Heart left ventricle (tissue), 16 donors: ENCODE measurements at regions not wholly inside any gene's neighbourhood (a gene's known extent, or its start where the extent isn't known, plus 50 kb on each side); places are given as distances from the start of the nearest gene placed in this dataset.

Experiments used
- ATAC-seq, 4 donors: fragments of 200-7000 bp; cut with Tn5 transposase; one replicate each; pipeline ENCODE4 v1.9.1; 2020 to 2022; ENCODE audit warnings: moderate library complexity in 4 of 4, mild to moderate bottlenecking in 3 of 4, moderate number of reproducible peaks in 1 of 4
- DNase-seq, 5 donors: peaks; one replicate each; pipeline ENCODE4 v3.0.0-alpha.2; 2020
- H3K27ac ChIP-seq, 12 donors: fragments of 200-600 bp; sonication (generic) in 4 of 12; one replicate each; pipeline versions ENCODE4 v1.5.0 to v1.8.0; 2016 to 2022; ENCODE audit warnings: mild to moderate bottlenecking in 2 of 12
- H3K27me3 ChIP-seq, 9 donors: fragments of 200-600 bp; sonication (generic) in 2 of 9; one replicate each; pipeline versions ENCODE4 v1.5.1 to v1.8.0; 2016 to 2022; ENCODE audit warnings: mild to moderate bottlenecking in 3 of 9
- H3K36me3 ChIP-seq, 9 donors: fragments of 200-600 bp; sonication (generic) in 2 of 9; one replicate each; pipeline versions ENCODE4 v1.5.0 to v1.8.0; 2018 to 2022; ENCODE audit warnings: mild to moderate bottlenecking in 2 of 9
- H3K4me1 ChIP-seq, 12 donors: fragments of 200-600 bp; sonication (generic) in 4 of 12; one replicate each; pipeline versions ENCODE4 v1.5.0 to v1.8.0; 2016 to 2022; ENCODE audit warnings: mild to moderate bottlenecking in 3 of 12
- H3K4me3 ChIP-seq, 12 donors: fragments of 200-600 bp; sonication (generic) in 4 of 12; one replicate each; pipeline versions ENCODE4 v1.5.0 to v1.8.0; 2017 to 2022; ENCODE audit warnings: mild to moderate bottlenecking in 9 of 12, moderate library complexity in 4 of 12
- H3K9me3 ChIP-seq, 12 donors: fragments of 200-600 bp; sonication (generic) in 4 of 12; one replicate each; pipeline versions ENCODE4 v1.5.0 to v1.8.0; 2016 to 2022; ENCODE audit warnings: mild to moderate bottlenecking in 1 of 12
- POLR2A ChIP-seq, 2 donors: fragments of 450-650 bp; IDR thresholded peaks; one replicate each; pipeline ENCODE4 v1.6.1; 2017; ENCODE audit warnings: antibody characterized with exemption in 2 of 2, mild to moderate bottlenecking in 2 of 2, moderate library complexity in 2 of 2
- WGBS, 4 donors: extraction: QIAGEN DNeasy Blood & Tissue Kit in 2 of 4; methylation state at CpG; one replicate each; pipeline versions ENCODE4 v1.1.5 to v1.1.7; 2013 to 2018; 5-methylcytosine and 5-hydroxymethylcytosine counted together
- intact Hi-C, 10 donors: fragments of 100-400 bp; cut with DNase I; formaldehyde crosslinking; loops; one replicate each; pipeline versions ENCODE4 v1.11.1 to v1.14.2; 2022
- TF ChIP-seq, protein P1 (sequence below), 12 donors: fragments of 200-600 bp; sonication (generic) in 4 of 12; IDR thresholded peaks; one replicate each; pipeline versions ENCODE4 v1.5.0 to v1.8.0; 2018 to 2022; ENCODE audit warnings: antibody characterized with exemption in 12 of 12, mild to moderate bottlenecking in 5 of 12
- donor health status: ischemic (EF 13 %, LVEDD 7.1; RV severe dilation, severe dysfunction).
- donor health status: healthy with polysubstance abuse.
- donor health status: DM: no; HTN: yes; CAD: no.
- donor health status: DM: no; HTN: no; CAD: no.
- donor health status: ischemic (EF 25% LVEDD 6.9; RV normal size, moderate dysfunction).
- donor health status: ischemic (EF 25% LVEDD 5.7; RV mildly dilated, moderate dysfunction).
- donor health status: healthy.
- donor health status: DM: yes; HTN: yes; CAD: no.
- donor health status: ischemic (EF 35%, LVEDD 5.7; RV mildly dilated, moderate dysfunction).
- donor health status: nonischemic (EF 11% LVEDD 7.7; RV severe dilation, severe dysfunction).
- donor health status: DM: yes; HTN: yes; CAD: no.
- donor health status: PGD.
- donor health status: ischemic (EF 29% LVEDD 5.4; RV normal size, mild dysfunction).
- donor health status: nonischemic (EF 23%, LVEDD 6.1; RV moderate dilation, normal function).

DNA sequence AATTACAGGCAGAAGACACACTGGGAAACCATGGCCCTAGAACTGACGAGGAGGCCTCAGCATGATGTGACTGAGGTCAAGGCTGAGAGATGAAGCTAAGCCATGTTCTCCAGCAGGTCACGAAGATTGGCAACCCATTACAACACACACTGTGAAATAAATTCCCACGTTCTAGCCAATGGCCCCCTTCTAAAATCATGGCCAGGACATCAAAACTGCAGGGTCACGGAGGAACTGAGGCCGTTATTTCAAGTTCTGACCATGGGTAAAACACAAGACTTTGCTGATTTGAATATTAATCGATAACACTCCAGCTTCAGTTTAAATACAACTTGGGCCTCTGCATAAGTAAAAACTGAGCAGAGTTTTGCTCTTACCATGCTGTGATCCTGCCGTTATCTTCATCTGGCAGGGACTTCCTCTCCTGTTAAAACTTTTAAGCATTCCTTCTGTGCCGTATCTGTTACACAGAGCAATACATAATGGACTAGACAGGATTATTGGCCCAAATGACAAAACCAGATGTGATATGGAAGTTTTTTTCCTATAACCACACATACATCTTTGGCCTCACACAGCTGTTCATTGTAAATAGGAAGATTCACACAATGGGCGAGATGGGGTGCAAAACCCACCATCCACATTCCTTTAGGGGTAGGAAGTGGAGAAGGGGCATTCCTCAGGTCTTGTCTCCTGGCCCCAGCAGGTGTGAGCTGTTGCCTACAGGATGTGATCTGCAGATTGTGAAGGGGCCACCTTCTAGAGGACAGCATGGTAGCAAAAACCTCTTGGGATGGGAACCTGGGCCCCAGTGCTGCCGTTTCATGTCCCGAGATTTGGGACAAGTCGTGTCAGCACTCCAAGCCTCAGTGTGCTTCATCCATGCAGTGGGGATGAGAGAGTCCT lies 207.4 kb downstream of the OPA1 start:
- 61 to 70% (median 64%) methylated on average over 12 of the region's 12 CpGs for WGBS, 4 donors

DNA sequence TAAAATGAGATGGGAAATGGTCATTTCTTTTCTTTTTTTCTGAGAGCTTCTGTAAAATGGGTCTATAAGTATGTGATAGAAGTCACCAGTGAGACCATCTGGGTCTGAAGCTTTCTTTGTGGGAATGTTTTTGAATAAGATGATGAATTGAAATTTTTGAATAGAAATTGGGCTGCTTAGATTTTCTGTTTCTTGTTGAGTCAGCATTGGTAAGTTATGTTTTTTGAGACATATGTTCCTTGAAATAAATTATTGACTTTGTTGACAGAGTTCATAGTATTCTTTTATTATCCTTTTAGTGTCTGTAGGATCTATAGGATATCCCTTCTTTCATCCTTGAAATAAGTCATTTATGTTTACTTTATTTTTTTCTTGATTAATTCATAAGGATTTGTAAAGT lies 208.1 kb downstream of the OPA1 start:
- Histone ChIP-seq H3K4me1 (peaks cover 0 to 31% (median 6%) of the 10 kb centered on the region in 12 donors), H3K9me3 (no peaks in the 10 kb centered on the region), H3K4me3 (no peak overlapping the region), H3K27ac (no peak overlapping the region), H3K27me3 (no peaks in the 10 kb centered on the region), H3K36me3 (no peaks in the 10 kb centered on the region)
- ATAC-seq, result no peak
- DNase-seq, result no peak
- TF ChIP-seq POLR2A (IDR thresholded peaks at IDR 0.05), result no peak
- TF ChIP-seq, protein P1, sequence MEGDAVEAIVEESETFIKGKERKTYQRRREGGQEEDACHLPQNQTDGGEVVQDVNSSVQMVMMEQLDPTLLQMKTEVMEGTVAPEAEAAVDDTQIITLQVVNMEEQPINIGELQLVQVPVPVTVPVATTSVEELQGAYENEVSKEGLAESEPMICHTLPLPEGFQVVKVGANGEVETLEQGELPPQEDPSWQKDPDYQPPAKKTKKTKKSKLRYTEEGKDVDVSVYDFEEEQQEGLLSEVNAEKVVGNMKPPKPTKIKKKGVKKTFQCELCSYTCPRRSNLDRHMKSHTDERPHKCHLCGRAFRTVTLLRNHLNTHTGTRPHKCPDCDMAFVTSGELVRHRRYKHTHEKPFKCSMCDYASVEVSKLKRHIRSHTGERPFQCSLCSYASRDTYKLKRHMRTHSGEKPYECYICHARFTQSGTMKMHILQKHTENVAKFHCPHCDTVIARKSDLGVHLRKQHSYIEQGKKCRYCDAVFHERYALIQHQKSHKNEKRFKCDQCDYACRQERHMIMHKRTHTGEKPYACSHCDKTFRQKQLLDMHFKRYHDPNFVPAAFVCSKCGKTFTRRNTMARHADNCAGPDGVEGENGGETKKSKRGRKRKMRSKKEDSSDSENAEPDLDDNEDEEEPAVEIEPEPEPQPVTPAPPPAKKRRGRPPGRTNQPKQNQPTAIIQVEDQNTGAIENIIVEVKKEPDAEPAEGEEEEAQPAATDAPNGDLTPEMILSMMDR (IDR thresholded peaks at IDR 0.05), result no peak
- intact Hi-C loops, result loop anchor here in 1 of 10 donors (5.0 kb wide), 1 partner anchor 96 kb away; no protein-coding TSS in a partner anchor

More for the DNA sequence above, 207.4 kb downstream of the OPA1 start:
- H3K27ac ChIP-seq, result no peak overlapping the region
- TF ChIP-seq, protein P1 (IDR thresholded peaks at IDR 0.05), result no peak
- no peak for TF ChIP-seq POLR2A (IDR thresholded peaks at IDR 0.05)
- H3K27me3 ChIP-seq, result no peaks in the 10 kb centered on the region
- DNase-seq, result no peak
- intact Hi-C loops, result loop anchor here in 1 of 10 donors (5.0 kb wide), 1 partner anchor 97 kb away; no protein-coding TSS in a partner anchor
- peak in 1 of 4 donors; percentile 56 for ATAC-seq
- no peaks in the 10 kb centered on the region for H3K9me3 ChIP-seq
- no peaks in the 10 kb centered on the region for H3K36me3 ChIP-seq
- H3K4me3 ChIP-seq, result no peak overlapping the region
- peaks cover 0 to 24% (median 2%) of the 10 kb centered on the region in 12 donors for H3K4me1 ChIP-seq

DNA sequence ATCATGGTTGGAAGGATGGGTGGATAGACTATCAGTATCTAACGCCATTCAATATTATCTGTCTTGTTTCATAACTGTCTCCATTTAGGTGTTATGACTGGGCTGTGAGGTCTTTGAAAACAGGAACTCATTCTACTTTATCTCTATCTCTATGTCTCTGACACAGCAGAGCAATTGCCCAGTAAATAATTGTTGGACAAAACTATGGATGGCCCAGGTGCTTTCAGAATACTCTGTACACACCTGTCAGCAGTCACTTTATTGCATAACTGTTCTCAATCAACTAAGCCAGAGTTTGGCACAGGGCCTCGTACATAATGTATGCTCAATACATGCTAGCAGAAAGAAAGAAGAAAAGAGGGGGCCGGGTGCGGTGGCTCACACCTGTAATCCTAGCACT lies 210.3 kb downstream of the OPA1 start:
- DNase-seq (no peak), ATAC-seq (no peak)
- Histone ChIP-seq H3K36me3 (no peaks in the 10 kb centered on the region), H3K27me3 (no peaks in the 10 kb centered on the region), H3K4me1 (peaks cover 0 to 34% (median 6%) of the 10 kb centered on the region in 12 donors), H3K4me3 (no peak overlapping the region), H3K27ac (no peak overlapping the region), H3K9me3 (no peaks in the 10 kb centered on the region)
- intact Hi-C loops, result loop anchor here in 1 of 10 donors (5.0 kb wide), 1 partner anchor 94 kb away; no protein-coding TSS in a partner anchor
- no peak for TF ChIP-seq POLR2A (IDR thresholded peaks at IDR 0.05)
- TF ChIP-seq, protein P1 (IDR thresholded peaks at IDR 0.05), result no peak
- 74 to 84% (median 81%) methylated on average over 4 of the region's 4 CpGs for WGBS, 4 donors

DNA sequence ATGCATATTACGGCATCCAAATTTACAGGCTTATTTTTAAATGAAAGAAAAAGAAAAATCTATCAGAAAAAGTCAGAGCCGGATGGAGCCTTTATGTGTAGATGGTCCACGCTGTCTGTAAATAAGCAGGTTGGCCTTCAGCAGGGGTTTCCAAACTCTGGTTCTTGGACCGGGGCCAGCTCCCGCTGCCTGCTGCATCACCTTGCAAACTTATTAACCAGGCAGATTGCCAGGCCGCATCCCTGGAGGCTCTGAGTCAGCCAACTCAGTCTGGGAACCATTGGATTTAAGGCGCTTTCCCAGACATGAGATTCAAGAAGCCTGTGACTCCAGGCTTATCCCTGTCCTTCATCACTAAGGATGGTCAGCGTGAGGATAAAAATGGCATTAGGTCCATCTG lies 212.4 kb downstream of the OPA1 start:
- Histone ChIP-seq H3K4me3 (no peak overlapping the region), H3K4me1 (peaks cover 0 to 17% (median 3%) of the 10 kb centered on the region in 12 donors), H3K9me3 (no peaks in the 10 kb centered on the region), H3K27ac (no peak overlapping the region), H3K27me3 (no peaks in the 10 kb centered on the region), H3K36me3 (no peaks in the 10 kb centered on the region)
- WGBS, 4 donors, result 32 to 47% (median 39%) methylated on average over 8 of the region's 8 CpGs
- peak; percentile 87 to 92 (median 90) for DNase-seq
- TF ChIP-seq POLR2A (IDR thresholded peaks at IDR 0.05), result no peak
- TF ChIP-seq, protein P1 (IDR thresholded peaks at IDR 0.05), result no peak
- ATAC-seq, result peak; percentile 64 to 94 (median 85)
- intact Hi-C loops, result loop anchor here in 2 of 10 donors (5.0 kb wide), 2 partner anchors 42 to 57 kb away; no protein-coding TSS in a partner anchor
